Transverse colon (tissue), 4 donors: ENCODE measurements at regions not wholly inside any gene's neighbourhood (a gene's known extent, or its start where the extent isn't known, plus 50 kb on each side); places are given as distances from the start of the nearest gene placed in this dataset.

Source experiments
- EP300 ChIP-seq: sonication (generic); formaldehyde crosslinking; IDR thresholded peaks from one replicate; pipeline ENCODE4 v1.6.1; 2017; ENCODE audit warnings: antibody characterized with exemption, low read depth
- POLR2A ChIP-seq: fragments of 450-650 bp; IDR thresholded peaks from one replicate; pipeline ENCODE4 v1.6.1; 2016; ENCODE audit warnings: antibody characterized with exemption, mild to moderate bottlenecking, moderate library complexity
- POLR2AphosphoS5 ChIP-seq, 3 donors: sonication (generic); formaldehyde crosslinking; IDR thresholded peaks; one replicate each; pipeline ENCODE4 v1.6.1; 2016; ENCODE audit warnings: antibody characterized with exemption in 3 of 3
- TF ChIP-seq, protein P1 (sequence below), 5 experiments: fragments of 200-600 bp in 3 of 5; fragments of 450-650 bp in 2 of 5; sonication (generic) in 3 of 5; IDR thresholded peaks; 1 replicate in 2 of 5; 2 replicates in 3 of 5; pipeline ENCODE4 v1.5.1; 2016 to 2017; ENCODE audit warnings: antibody characterized with exemption in 5 of 5, inconsistent platforms in 3 of 5, mild to moderate bottlenecking in 2 of 5, moderate library complexity in 1 of 5

DNA sequence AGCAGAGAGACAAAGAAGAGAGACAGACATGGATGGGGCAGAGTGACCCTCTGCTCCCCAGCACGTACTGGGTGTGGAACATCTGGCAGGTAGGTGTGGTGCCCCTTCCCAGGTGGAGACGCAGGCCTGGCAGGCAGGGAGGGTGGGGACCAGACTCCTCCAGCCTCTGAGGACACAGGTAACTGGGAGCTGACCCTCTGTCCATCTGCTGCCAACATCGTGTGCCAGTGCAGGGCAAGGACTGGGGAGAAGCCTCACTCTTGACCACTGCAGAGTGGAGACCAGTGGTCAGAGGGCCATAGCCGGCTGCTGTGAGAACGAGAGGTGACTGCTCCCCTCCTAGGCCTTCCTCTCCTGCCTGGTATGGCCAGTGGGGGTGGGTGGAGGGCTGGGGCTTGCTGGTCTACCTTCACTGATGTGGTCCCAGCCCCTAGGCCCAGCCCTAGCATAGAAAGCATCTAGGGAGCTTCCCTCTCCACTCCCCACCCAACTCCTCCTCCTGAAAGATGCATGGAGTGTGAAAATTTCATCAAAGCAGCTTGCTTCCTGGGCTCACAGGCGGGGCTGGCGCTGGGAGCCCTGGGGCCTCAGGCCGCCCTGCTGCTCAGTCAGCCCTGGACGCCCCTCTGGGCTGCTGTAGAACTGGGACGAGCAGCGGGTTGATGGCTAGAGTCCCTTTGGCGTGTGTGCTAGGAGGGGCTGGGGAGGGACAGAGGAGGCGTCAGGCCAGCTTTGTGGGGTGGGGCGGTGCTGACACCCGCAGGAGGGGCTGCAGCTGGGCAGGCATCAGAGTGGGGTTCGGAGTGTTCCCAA lies 90.3 kb downstream of the PLXNA1 start:
- TF ChIP-seq, protein P1, sequence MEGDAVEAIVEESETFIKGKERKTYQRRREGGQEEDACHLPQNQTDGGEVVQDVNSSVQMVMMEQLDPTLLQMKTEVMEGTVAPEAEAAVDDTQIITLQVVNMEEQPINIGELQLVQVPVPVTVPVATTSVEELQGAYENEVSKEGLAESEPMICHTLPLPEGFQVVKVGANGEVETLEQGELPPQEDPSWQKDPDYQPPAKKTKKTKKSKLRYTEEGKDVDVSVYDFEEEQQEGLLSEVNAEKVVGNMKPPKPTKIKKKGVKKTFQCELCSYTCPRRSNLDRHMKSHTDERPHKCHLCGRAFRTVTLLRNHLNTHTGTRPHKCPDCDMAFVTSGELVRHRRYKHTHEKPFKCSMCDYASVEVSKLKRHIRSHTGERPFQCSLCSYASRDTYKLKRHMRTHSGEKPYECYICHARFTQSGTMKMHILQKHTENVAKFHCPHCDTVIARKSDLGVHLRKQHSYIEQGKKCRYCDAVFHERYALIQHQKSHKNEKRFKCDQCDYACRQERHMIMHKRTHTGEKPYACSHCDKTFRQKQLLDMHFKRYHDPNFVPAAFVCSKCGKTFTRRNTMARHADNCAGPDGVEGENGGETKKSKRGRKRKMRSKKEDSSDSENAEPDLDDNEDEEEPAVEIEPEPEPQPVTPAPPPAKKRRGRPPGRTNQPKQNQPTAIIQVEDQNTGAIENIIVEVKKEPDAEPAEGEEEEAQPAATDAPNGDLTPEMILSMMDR (IDR thresholded peaks at IDR 0.05), result no peak
- TF ChIP-seq POLR2A, result no peak
- TF ChIP-seq POLR2AphosphoS5 (IDR thresholded peaks at IDR 0.05), result no peak
- TF ChIP-seq EP300, result no peak
